Ammon's horn (tissue), 1 donor: ENCODE measurements at regions not wholly inside any gene's neighbourhood (a gene's known extent, or its start where the extent isn't known, plus 50 kb on each side); places are given as distances from the start of the nearest gene placed in this dataset.

Experiments used
- DNase-seq: peaks from one replicate; pipeline ENCODE4 v3.0.0-alpha.2; 2016; ENCODE audit warnings: low spot score

DNA sequence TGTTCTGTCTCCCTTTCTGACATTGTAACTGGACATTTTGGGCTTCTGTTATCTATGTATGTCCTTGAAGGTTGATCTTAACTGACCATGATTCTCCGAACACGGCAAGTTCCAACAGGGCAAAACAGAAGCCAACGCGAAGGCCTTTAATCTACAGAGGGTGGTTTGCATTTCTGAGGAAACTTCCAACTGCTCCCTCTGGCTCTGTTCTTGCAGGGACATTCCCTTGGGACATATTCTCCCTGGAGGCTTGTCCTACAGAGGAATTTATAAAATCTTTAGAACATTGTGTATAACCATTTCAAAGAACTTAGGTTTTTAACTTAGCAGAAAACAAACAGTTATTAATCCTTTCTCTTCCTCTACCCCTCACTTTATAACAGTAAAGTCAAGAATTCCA is 189.0 kb upstream of the CDYL start:
- no peak for DNase-seq

DNA sequence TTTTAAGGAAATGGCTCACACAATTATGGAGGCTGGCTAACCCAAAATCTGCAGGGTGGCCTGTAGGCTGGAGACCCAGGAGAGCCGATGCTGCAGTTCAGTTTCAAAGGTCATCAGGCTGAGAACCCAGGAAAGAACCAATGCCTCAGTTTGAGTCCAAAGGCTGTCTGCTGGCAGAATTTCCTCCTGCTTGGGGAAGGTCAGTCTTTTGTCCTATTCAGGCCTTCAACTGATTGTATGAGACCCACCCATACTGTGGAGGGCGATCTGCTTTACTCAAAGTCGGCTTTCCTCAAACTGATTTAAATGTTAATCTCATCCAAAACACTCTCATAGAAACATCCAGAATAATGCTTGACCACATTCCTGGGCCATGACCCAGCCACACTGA is 189.7 kb upstream of the CDYL start:
- DNase-seq: no peak

DNA sequence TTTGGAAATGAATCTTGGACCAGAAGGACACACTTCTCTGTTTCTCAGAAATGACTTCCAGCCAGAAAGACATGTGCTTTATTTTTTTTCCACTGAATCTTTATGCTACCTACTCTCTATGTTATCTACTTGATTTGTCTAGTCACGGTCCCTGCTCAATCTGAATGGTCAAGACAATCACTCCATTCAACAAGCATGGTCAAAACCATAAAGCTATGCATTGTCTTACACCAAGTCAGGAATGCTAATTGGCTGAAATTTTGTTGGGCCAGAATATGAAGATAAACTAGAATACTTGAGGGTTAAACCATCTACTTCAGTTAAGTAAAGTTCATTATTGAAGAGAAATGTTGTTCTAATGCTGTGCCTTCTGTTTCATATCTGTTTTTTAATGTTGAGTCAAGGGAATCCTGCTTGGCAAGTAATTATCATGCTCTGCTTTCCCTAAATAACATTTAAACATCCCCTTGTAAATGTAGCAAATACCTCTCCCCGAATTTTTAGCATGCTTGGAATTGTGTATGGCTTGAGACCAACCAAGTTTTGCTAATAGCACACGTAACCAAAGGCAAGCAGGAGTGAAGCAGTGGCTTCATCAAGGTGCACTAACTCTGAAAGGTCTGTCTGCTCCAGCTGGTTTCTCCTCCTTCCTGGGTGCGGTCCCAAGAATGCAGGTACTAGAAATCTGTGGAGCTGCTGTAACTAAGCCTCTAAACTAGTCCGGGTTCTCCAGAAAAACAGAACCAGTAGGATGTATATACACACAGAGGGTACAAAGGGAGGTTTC is 190.3 kb upstream of the CDYL start:
- DNase-seq: peak; percentile 29

- DNase-seq: no peak
These were observed 191.4 kb upstream of the CDYL start for GRCh38 chr6:4584801-4585200.

DNA sequence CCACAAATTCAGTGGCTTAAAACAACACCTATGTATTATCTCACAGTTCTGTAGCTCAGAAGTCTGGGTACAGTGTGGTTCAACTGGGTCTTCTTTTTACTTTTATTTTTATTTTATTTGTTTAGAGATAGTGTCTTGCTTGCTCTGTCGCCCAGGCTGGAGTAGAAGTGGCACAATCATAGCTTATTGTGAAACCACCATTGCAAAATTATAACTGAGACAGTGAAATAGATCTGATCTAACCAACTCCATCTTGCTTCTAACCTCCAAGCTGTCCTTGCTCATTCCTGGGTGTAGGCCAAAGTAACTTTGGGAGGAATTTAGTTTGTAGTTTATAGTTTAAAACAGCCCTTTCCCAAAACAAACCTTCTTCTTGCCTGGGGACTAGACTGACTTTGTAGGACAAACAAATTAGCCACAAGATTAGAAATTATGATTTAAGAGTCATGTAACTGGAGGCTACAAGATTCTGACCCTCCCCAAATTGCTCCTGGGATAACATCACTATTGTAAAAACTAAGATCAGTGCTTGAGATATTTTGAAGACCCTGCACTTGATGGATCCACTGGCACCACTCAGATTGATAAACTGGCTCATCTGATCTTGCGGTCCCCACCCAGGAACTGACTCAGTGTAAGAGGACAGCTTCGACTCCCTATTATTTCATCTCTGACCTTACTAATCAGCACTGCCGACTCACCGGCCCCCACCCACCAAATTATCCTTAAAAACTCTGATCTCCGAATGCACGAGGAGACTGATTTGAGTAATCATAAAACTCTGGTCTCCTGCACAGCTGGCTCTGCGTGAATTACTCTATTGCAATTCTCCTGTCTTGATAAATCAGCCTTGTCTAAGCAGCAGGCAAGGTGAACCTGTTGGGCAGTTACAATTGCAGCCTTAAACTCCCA is 193.4 kb upstream of the CDYL start:
- no peak for DNase-seq

DNA sequence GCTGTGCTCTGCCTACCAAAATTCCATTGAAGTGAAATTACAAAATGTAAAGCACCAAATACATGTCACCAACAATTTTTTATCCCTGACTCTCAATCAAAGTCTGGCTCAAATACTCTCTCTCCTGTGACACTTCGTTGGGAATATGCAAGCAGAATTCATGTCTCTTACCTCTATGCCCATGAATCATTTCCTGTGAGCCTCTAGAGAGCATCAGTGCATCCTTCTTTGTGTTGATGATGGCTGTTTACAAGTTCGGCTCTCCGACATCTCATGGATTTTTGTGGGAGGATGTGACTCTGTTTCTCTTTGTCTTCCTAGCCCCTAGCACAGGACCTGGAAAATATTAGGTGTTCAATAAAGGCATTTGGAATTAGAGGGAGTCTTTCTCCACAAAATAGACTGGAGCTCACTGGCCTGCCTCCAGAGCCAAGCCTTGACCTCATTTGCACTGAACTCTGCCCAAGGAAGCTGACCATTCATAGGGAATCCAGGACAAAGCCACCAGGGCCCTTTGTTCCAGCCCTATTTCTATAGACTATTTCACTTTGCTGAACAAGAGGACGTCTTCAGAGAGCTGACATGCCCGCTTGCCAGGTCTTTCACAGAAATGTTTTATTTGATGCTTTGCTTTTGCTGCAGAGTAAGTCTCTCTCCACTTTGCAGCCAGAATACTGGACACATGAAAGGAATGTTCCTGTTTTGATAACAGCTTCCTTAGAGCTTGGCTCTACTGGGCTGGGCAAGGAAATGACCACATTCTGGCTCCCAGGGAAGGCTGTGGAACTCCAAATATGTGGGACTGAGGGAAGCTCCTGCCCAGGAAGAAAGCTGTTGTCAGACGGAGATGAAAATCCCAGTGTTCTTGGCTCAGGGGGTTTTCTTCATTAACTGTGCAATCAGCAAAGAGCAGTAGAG is 194.5 kb upstream of the CDYL start:
- DNase-seq: no peak

DNA sequence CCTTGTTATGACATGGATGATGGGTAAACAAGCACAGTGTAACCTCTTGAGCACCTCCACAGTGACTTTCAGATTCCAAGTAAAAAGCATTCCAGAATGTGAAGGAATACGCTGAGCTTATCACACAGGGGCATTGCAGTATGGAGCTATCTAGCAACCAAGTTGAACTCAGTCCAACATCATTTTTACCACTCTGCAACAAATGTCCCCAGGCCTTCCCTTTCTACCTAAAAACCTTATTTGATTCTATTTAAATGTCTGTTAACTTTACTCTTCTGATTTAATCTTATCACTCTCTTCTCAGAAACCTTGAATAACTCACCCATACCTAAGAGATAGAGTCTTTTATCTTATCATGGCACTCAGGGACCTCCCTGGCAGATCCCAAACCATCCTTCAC is 195.8 kb upstream of the CDYL start:
- no peak for DNase-seq

DNA sequence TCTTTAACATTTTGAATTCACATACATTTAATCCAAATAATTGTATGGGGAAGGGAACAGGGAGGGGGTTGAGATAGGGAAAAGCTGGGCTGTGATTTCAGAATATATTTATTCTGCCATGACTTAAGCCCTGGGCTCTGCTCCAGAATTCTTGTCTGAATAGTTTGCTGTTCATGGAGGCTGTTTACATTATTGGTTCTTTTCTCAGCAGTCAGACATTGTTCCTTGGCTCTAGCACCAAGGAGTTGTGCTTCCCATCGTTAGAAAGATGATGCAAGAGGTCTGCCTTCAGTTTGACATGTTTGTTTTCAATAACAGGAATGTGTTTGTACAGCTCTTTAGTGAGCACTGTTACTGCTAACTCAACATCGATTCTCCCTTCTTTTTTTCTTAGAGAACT is 198.8 kb upstream of the CDYL start:
- peak; percentile 24 for DNase-seq

DNA sequence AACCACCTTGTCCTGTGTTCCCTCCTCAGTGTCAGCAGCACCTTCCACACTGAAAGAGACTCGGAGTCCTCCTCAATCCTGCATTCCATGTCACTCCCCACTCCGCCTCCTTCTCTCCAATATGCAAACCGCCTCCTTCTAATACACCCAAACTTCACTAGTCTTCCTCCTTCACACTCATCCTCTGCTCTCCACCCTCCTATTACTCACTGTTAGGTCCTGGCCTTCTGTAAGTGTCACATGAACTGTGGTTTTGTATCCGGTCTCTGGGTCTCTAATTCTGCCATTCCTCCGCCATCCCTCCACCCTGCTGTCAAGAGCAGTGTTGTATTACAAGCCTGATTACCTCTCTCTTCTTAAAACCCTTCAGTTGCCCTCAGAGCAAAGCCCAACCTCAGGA is 200.5 kb upstream of the CDYL start:
- no peak for DNase-seq

- DNase-seq: no peak
These were observed 202.2 kb upstream of the CDYL start for GRCh38 chr6:4574007-4574406.

DNA sequence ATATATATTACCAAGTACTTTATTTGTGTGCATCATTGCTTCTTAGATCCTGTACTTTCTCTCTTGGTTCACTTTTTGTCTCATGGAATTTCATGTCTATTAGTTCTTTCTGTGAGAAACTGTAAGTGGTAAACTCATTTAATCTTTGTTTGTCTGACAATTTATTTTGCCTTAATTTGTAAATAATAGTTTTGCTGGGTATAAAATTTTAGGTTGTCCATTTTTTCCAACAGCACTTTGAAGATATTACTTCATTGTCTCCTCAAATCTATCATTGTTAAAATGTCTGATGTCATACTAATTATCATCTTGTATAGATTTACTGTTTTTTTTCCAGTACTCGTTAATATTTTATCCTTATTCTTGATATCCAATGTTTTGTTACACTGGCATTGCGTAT is 205.2 kb upstream of the CDYL start:
- no peak for DNase-seq

GRCh38 chr6:4568138-4568537 is 208.1 kb upstream of the CDYL start:
- no peak for DNase-seq

GRCh38 chr6:4567141-4567540 is 209.1 kb upstream of the CDYL start:
- DNase-seq: no peak

- DNase-seq: no peak
These were observed 210.6 kb upstream of the CDYL start for GRCh38 chr6:4565301-4566250.

- DNase-seq: peak; percentile 62
These were observed 211.4 kb upstream of the CDYL start for GRCh38 chr6:4564801-4565271.

DNA sequence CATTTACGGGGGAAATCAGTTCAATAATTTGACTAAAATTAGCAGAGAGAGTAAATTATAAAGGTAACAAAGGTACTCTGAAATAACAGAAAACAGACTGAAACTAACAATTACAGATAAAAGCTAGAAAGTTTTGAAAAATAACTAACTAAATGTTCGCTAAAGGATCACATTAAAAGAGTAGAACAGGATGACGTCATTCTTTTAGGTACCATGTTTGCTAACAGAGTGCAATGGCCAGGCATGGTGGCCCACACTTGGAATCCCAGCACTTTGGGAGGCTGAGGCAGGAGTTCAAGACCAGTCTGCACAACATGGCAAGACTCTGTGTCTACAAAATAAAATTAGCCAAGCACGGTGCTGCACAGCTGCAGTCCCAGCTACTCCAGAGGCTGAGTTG is 212.3 kb upstream of the CDYL start:
- no peak for DNase-seq

GRCh38 chr6:4563156-4563555 is 213.0 kb upstream of the CDYL start:
- peak; percentile 40 for DNase-seq

DNA sequence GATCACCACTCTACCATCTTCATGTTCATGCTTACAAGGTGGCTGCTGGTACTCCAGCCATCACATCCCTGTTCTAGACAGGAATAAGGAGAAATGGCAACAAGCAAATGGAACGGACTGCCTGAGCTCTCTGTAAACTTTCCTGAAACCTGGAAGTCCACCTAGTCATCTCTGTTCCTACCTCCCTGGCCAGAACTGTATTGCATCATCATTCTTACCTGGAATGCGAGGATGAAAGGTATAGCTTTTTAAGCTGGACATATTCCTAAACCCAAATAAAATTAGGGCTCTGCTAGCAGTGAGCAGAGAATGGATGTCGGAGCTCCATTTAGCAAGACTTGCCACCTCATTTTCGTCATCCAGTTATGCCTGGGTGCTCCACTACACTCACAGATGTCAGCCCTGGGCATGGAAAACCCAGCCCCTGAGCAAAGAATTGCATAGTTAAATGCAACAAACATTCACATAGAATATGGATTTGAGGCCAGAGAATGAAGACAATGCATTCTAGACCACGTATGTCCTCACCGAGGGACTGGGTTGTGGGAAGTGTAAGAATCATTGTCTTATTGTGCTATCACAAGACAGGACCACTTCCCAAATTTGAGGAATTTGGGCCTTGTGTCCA is 214.3 kb upstream of the CDYL start:
- no peak for DNase-seq

DNA sequence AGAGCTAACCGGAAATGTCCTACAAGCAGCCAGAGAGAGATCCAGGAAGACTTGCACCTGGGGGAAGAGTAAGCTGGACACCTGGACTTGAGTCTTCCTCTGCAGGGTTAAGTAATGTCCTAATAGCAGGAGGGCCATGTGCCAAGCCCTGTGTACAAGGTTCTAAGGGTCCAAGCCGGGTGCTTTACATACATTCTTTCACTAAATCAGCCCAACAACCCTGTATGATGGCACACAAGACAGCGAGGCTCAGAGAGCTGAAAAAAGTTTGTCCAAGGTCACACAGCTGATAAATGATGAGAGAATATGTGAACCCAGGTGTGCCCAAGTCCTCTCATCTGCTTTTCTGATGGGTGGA is 215.1 kb upstream of the CDYL start:
- no peak for DNase-seq

- peak; percentile 17 for DNase-seq
These were observed 215.8 kb upstream of the CDYL start for GRCh38 chr6:4560221-4561077.
